ENCODE measurements at regions not wholly inside any gene's neighbourhood (a gene's known extent, or its start where the extent isn't known, plus 50 kb on each side); places are given as distances from the start of the nearest gene placed in this dataset.
"Not testable (repeated sequence)": the region's sequence is repeated elsewhere in the genome, so short reads cannot be mapped to it uniquely, and the experiment has no call there.

GRCh38 chr9:7336356-7337065 lies 463.1 kb downstream of the DMAC1 start:
- DNase-seq, result no peak

- DNase-seq, result no peak
These were observed 465.9 kb downstream of the DMAC1 start for GRCh38 chr9:7333719-7334118.

GRCh38 chr9:7332780-7333179 lies 466.8 kb downstream of the DMAC1 start:
- DNase-seq, result no peak

GRCh38 chr9:7328453-7328852 lies 471.1 kb downstream of the DMAC1 start:
- no peak for DNase-seq

- DNase-seq, result no peak
These were observed 473.6 kb downstream of the DMAC1 start for GRCh38 chr9:7325995-7326394.

GRCh38 chr9:7324152-7324598 lies 475.4 kb downstream of the DMAC1 start:
- DNase-seq, result no peak

- DNase-seq, result no peak
These were observed 478.7 kb downstream of the DMAC1 start for GRCh38 chr9:7320841-7321240.

- DNase-seq, result no peak
These were observed 479.4 kb downstream of the DMAC1 start for GRCh38 chr9:7320139-7320538.

- DNase-seq, result no peak
These were observed 480.7 kb downstream of the DMAC1 start for GRCh38 chr9:7318920-7319319.

- no peak for DNase-seq
These were observed 482.6 kb downstream of the DMAC1 start for GRCh38 chr9:7316967-7317366.

GRCh38 chr9:7316166-7316795 lies 483.3 kb downstream of the DMAC1 start:
- DNase-seq, result no peak

- no peak for DNase-seq
These were observed 483.8 kb downstream of the DMAC1 start for GRCh38 chr9:7315746-7316145.

GRCh38 chr9:7315116-7315515 lies 484.5 kb downstream of the DMAC1 start:
- DNase-seq, result no peak

- no peak for DNase-seq
These were observed 486.2 kb downstream of the DMAC1 start for GRCh38 chr9:7313389-7313788.

GRCh38 chr9:7309051-7309450 lies 490.5 kb downstream of the DMAC1 start:
- DNase-seq, result not testable (repeated sequence)

- no peak for DNase-seq
These were observed 493.9 kb downstream of the DMAC1 start for GRCh38 chr9:7305677-7306076.

GRCh38 chr9:7304627-7304995 lies 495.0 kb downstream of the DMAC1 start:
- no peak for DNase-seq

- DNase-seq, result no peak
These were observed 495.5 kb downstream of the DMAC1 start for GRCh38 chr9:7303907-7304626.

GRCh38 chr9:7300484-7300883 lies 499.1 kb downstream of the DMAC1 start:
- DNase-seq, result no peak

- no peak for DNase-seq
These were observed 501.5 kb downstream of the DMAC1 start for GRCh38 chr9:7298123-7298522.

- DNase-seq, result no peak
These were observed 502.1 kb downstream of the DMAC1 start for GRCh38 chr9:7297521-7297920.

- DNase-seq, result no peak
These were observed 506.5 kb downstream of the DMAC1 start for GRCh38 chr9:7293091-7293490.

GRCh38 chr9:7289773-7290172 lies 509.8 kb downstream of the DMAC1 start:
- no peak for DNase-seq

GRCh38 chr9:7287986-7288385 lies 511.6 kb downstream of the DMAC1 start:
- no peak for DNase-seq
